ENCODE measurements at regions not wholly inside any gene's neighbourhood (a gene's known extent, or its start where the extent isn't known, plus 50 kb on each side); places are given as distances from the start of the nearest gene placed in this dataset.
"Not testable (repeated sequence)": the region's sequence is repeated elsewhere in the genome, so short reads cannot be mapped to it uniquely, and the experiment has no call there.

DNA sequence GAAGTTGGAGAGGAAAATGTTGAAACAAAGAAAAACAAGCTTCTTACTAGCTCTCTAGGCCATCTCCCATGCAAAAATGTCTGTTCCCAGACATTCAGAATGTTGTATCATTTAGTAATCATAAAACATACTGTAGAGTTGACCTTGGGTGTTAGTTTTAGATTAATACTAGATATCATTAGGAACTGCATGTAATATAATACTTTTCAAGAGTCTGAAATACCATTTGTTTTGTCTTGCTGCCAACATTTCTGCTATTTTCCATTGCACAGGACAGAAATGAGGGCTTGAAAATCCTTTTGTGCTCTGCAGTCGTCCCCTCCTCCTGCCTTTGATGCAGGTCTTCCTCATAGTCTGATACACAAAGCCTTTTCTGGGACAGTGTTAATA lies 89.5 kb upstream of the RBMS1 start:
- no peaks in the 10 kb centered on the region for H3K4me1 ChIP-seq (ENCODE audit: control insufficient read depth, insufficient read depth, low read length, poor library complexity, severe bottlenecking)
- no peaks in the 10 kb centered on the region for H3K9me3 ChIP-seq (ENCODE audit: control insufficient read depth, low read length)
- no peaks in the 10 kb centered on the region for H3K27me3 ChIP-seq (replicated peaks; ENCODE audit: control insufficient read depth, insufficient read depth, low read length, poor library complexity, severe bottlenecking)
- no peak overlapping the region for H3K4me3 ChIP-seq (ENCODE audit: insufficient read depth, low read depth, low read length, poor library complexity, severe bottlenecking)
- no peak for DNase-seq
- no peaks in the 10 kb centered on the region for H3K36me3 ChIP-seq (ENCODE audit: control insufficient read depth, insufficient read depth, low read length)
- no peak overlapping the region for H3K27ac ChIP-seq (ENCODE audit: insufficient read depth, low read length, poor library complexity, severe bottlenecking)

DNA sequence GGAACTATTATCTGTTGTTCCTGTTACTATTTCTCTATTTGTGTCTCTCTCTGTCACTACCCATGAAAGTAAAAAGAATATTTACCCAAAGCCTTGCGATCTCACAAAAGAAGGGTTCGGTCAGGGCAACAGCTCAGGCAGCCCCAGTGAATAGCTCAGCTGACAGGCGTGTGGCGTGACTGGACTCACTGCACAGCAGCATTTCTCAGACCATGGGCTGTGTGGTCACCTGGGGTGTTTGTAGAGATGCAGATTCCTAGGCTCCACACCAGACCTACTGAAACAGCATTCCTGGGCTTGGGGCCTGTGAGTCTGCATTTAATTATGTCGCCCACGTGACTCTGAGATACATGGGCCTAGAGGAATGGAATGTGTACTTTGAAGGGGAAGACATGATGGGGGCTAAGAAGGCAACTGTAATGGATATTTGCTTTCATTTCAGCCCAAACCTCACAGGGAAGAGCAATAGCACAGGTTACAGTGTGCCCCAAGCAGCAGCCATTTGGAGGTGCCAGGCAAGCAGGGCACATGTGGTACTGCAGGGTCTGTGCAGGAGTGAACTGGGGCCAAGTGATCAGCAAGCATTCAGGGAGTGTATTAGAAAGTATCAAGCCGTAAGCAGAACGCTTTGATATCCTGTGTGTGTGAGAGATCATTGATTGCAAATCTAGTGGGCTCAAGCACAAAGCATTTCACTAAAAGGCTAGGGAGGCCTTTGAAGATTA lies 90.4 kb upstream of the RBMS1 start:
- Histone ChIP-seq H3K36me3 (ENCODE audit: control insufficient read depth, insufficient read depth, low read length) (no peaks in the 10 kb centered on the region), H3K27ac (ENCODE audit: insufficient read depth, low read length, poor library complexity, severe bottlenecking) (no peak overlapping the region), H3K27me3 (replicated peaks; ENCODE audit: control insufficient read depth, insufficient read depth, low read length, poor library complexity, severe bottlenecking) (no peaks in the 10 kb centered on the region), H3K4me1 (ENCODE audit: control insufficient read depth, insufficient read depth, low read length, poor library complexity, severe bottlenecking) (no peaks in the 10 kb centered on the region), H3K9me3 (ENCODE audit: control insufficient read depth, low read length) (no peaks in the 10 kb centered on the region), H3K4me3 (ENCODE audit: insufficient read depth, low read depth, low read length, poor library complexity, severe bottlenecking) (no peak overlapping the region)
- DNase-seq = no peak

DNA sequence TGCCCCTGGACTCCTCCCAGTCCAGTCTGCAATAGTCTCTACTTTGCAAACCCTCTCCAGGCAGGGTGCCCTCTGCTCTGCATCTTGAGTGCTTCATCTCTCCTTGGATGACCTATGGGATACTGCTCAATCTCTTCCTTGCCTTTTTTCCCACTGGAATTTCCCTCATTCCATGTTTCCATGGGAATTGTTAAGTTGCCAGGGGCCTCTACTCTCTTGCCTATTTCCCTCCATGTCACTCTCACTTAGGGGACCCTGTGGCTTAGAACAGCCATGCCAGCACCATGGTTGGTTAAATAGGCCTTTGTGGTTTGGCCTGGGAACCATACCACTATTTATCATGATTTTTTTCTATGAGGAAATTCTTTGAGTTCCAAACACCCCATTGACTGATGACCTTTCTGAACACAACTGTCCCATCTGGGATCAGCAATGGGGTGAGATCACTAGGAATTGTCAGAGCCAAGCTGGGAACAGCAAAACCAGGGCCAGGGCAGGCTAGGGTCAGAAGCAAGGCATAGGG lies 91.4 kb upstream of the RBMS1 start:
- Histone ChIP-seq H3K27me3 (replicated peaks; ENCODE audit: control insufficient read depth, insufficient read depth, low read length, poor library complexity, severe bottlenecking) (no peaks in the 10 kb centered on the region), H3K27ac (ENCODE audit: insufficient read depth, low read length, poor library complexity, severe bottlenecking) (no peak overlapping the region), H3K36me3 (ENCODE audit: control insufficient read depth, insufficient read depth, low read length) (no peaks in the 10 kb centered on the region), H3K4me3 (ENCODE audit: insufficient read depth, low read depth, low read length, poor library complexity, severe bottlenecking) (no peak overlapping the region), H3K9me3 (ENCODE audit: control insufficient read depth, low read length) (no peaks in the 10 kb centered on the region), H3K4me1 (ENCODE audit: control insufficient read depth, insufficient read depth, low read length, poor library complexity, severe bottlenecking) (no peaks in the 10 kb centered on the region)
- DNase-seq = no peak

DNA sequence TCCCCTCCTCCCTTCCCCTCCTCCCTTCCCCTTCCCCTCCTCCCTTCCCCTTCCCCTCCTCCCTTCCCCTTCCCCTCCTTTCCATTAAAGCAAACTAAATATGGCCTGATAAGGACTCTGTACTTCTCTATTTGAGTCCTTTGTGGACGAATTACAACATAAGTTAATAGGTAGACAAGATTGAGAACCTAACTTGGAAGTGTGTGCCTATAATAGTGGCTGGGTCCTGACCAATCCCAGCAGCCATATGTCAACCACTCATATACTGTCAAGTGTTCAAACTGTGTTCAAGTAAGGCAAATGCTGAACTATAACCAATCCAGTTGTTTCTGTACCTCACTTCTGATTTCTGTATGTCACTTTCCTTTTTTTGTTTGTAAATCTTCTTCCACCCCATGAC lies 97.1 kb upstream of the RBMS1 start:
- no peaks in the 10 kb centered on the region for H3K9me3 ChIP-seq (ENCODE audit: control insufficient read depth, low read length)
- H3K4me3 ChIP-seq (ENCODE audit: insufficient read depth, low read depth, low read length, poor library complexity, severe bottlenecking) = no peak overlapping the region
- H3K4me1 ChIP-seq (ENCODE audit: control insufficient read depth, insufficient read depth, low read length, poor library complexity, severe bottlenecking) = no peaks in the 10 kb centered on the region
- DNase-seq = no peak
- H3K27me3 ChIP-seq (replicated peaks; ENCODE audit: control insufficient read depth, insufficient read depth, low read length, poor library complexity, severe bottlenecking) = no peaks in the 10 kb centered on the region
- no peaks in the 10 kb centered on the region for H3K36me3 ChIP-seq (ENCODE audit: control insufficient read depth, insufficient read depth, low read length)
- no peak overlapping the region for H3K27ac ChIP-seq (ENCODE audit: insufficient read depth, low read length, poor library complexity, severe bottlenecking)

DNA sequence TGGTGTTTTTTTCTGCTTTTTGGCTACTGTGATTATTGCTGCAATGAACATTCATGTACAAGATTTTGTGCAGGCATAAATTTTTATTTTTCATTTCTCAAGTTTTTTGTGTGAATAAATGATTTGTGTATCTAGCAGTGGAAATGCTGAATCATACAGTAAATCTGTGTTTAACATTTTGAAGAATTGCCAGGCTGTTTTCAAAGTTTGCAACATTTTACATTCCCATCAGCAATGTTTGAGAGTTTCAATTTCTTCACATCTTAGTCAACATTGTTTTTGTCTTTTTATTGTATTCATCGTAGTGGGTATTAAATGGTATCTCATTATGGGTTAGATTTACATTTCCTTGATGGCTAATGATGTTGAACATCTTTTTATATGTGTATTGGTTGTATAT lies 98.8 kb upstream of the RBMS1 start:
- H3K36me3 ChIP-seq (ENCODE audit: control insufficient read depth, insufficient read depth, low read length) = no peaks in the 10 kb centered on the region
- H3K4me1 ChIP-seq (ENCODE audit: control insufficient read depth, insufficient read depth, low read length, poor library complexity, severe bottlenecking) = no peaks in the 10 kb centered on the region
- no peaks in the 10 kb centered on the region for H3K9me3 ChIP-seq (ENCODE audit: control insufficient read depth, low read length)
- DNase-seq = no peak
- H3K4me3 ChIP-seq (ENCODE audit: insufficient read depth, low read depth, low read length, poor library complexity, severe bottlenecking) = no peak overlapping the region
- H3K27me3 ChIP-seq (replicated peaks; ENCODE audit: control insufficient read depth, insufficient read depth, low read length, poor library complexity, severe bottlenecking) = no peaks in the 10 kb centered on the region
- no peak overlapping the region for H3K27ac ChIP-seq (ENCODE audit: insufficient read depth, low read length, poor library complexity, severe bottlenecking)

DNA sequence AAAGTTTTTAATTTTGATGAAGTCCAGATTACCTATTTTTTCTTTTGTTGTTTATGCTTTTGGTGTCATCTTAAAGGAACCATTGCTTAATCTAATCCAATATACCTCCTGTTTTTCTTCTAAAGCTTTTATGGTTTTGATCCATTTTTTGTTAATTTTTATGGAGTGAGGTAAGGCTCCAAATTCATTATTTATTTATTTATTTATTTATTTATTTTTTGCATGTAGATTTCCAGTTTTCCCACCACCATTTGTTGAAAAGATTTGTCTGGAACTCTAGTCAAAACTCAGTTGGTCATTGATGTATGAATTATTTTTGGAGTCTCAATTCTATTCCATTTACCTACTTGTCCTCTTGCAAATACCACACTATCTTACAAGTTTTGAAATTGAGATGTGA lies 99.4 kb upstream of the RBMS1 start:
- Histone ChIP-seq H3K4me1 (ENCODE audit: control insufficient read depth, insufficient read depth, low read length, poor library complexity, severe bottlenecking) (no peaks in the 10 kb centered on the region), H3K27me3 (replicated peaks; ENCODE audit: control insufficient read depth, insufficient read depth, low read length, poor library complexity, severe bottlenecking) (no peaks in the 10 kb centered on the region), H3K27ac (ENCODE audit: insufficient read depth, low read length, poor library complexity, severe bottlenecking) (no peak overlapping the region), H3K9me3 (ENCODE audit: control insufficient read depth, low read length) (no peaks in the 10 kb centered on the region), H3K36me3 (ENCODE audit: control insufficient read depth, insufficient read depth, low read length) (no peaks in the 10 kb centered on the region), H3K4me3 (ENCODE audit: insufficient read depth, low read depth, low read length, poor library complexity, severe bottlenecking) (no peak overlapping the region)
- DNase-seq = no peak

DNA sequence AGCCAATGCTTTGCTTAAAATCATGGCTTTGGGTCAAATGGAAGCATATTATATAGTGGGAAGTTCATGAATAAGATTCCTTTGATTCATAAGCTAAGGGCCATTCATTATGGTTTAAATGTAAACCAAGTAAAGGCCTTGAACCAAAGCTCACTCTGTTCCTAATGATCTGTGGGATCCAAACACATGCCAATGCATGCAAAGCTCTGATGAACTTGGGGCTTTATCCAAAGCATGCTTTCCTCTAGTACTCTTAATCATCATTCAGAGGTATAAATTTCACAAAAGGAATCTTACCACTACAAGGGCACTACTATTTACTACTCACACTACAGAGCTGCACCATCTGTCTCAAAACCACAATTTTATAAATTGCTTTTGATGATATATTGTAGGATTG lies 102.8 kb upstream of the RBMS1 start:
- no peaks in the 10 kb centered on the region for H3K36me3 ChIP-seq (ENCODE audit: control insufficient read depth, insufficient read depth, low read length)
- no peak overlapping the region for H3K4me3 ChIP-seq (ENCODE audit: insufficient read depth, low read depth, low read length, poor library complexity, severe bottlenecking)
- no peaks in the 10 kb centered on the region for H3K27me3 ChIP-seq (replicated peaks; ENCODE audit: control insufficient read depth, insufficient read depth, low read length, poor library complexity, severe bottlenecking)
- no peaks in the 10 kb centered on the region for H3K9me3 ChIP-seq (ENCODE audit: control insufficient read depth, low read length)
- DNase-seq = no peak
- no peak overlapping the region for H3K27ac ChIP-seq (ENCODE audit: insufficient read depth, low read length, poor library complexity, severe bottlenecking)
- no peaks in the 10 kb centered on the region for H3K4me1 ChIP-seq (ENCODE audit: control insufficient read depth, insufficient read depth, low read length, poor library complexity, severe bottlenecking)

DNA sequence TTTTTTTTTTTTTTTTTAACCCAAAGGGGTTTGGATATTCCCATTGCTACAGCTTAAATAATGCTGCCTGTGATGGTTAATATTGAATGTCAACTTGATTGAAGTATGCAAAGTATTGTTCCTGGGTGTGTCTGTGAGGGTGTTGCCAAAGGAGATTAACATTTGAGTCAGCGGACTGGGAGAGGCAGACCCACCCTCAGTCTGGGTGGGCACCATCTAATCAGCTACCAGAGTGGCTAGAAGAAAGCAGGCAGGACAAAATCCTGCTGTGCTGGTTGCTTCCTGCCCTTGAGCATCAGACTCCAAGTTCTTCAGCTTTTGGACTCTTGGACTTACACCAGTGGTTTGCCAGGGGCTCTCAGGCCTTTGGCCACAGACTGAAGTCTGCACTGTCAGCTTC lies 106.8 kb upstream of the RBMS1 start:
- H3K36me3 ChIP-seq (ENCODE audit: control insufficient read depth, insufficient read depth, low read length) = not testable (repeated sequence)

DNA sequence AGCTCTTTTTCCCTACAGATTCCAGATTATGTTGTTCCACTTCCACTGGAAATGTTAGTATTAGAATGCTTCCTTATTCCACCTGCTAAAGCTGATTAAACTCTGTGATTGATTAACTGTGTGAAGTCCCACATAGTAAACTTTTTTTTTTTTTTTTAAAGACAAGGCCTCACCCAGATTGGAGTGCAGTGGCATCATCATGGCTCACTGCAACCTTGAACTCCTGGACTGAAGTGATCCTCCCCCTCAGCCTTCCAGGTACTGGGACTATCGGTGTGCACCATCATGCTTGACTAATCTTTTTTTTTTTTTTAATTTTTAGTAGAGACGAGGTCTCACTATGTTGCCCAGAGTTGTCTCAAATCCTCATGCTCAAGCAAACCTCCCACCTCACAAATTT lies 108.5 kb upstream of the RBMS1 start:
- DNase-seq = no peak
- Histone ChIP-seq H3K27ac (ENCODE audit: insufficient read depth, low read length, poor library complexity, severe bottlenecking) (no peak overlapping the region), H3K9me3 (ENCODE audit: control insufficient read depth, low read length) (no peaks in the 10 kb centered on the region), H3K4me3 (ENCODE audit: insufficient read depth, low read depth, low read length, poor library complexity, severe bottlenecking) (no peak overlapping the region), H3K4me1 (ENCODE audit: control insufficient read depth, insufficient read depth, low read length, poor library complexity, severe bottlenecking) (no peaks in the 10 kb centered on the region), H3K36me3 (ENCODE audit: control insufficient read depth, insufficient read depth, low read length) (no peaks in the 10 kb centered on the region), H3K27me3 (replicated peaks; ENCODE audit: control insufficient read depth, insufficient read depth, low read length, poor library complexity, severe bottlenecking) (no peaks in the 10 kb centered on the region)

More for the DNA sequence above, 106.8 kb upstream of the RBMS1 start:
- H3K27ac ChIP-seq (ENCODE audit: insufficient read depth, low read length, poor library complexity, severe bottlenecking); H3K4me1 ChIP-seq (ENCODE audit: control insufficient read depth, insufficient read depth, low read length, poor library complexity, severe bottlenecking); H3K9me3 ChIP-seq (ENCODE audit: control insufficient read depth, low read length); H3K27me3 ChIP-seq (replicated peaks; ENCODE audit: control insufficient read depth, insufficient read depth, low read length, poor library complexity, severe bottlenecking); H3K4me3 ChIP-seq (ENCODE audit: insufficient read depth, low read depth, low read length, poor library complexity, severe bottlenecking); DNase-seq: not testable (repeated sequence)

DNA sequence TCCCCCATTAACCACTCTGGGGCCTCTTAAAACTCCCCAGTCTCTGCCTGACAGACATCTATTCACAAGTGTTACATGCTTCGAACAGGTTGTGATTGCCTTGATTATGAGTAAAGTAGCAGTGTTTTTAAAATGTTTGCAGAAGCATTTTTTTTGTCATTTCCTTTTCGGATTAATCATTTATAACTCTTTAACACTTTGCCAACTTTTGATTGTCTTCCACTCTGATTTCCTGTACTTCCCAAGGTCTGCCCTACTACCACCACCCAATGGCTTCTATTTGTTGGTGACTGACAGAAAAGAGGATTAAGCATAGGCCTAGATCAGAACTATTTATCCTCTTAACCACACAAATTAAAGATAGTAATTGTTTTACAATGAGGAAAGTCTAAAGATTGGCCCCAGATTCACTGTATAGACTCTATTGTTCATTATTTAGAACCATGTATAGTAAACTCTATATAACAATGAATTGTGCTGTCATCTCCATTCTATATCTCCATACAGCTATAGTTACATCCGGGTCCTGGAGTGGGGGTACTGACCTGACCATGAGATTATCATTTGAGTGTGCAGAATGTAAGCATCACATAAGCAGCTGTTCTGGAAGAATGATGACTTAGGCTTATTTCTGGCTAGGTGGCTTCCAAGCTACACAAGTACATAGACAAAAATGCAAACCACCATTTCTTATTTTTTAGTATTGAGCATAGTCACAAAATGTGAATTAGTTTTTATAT lies 110.3 kb upstream of the RBMS1 start:
- no peaks in the 10 kb centered on the region for H3K36me3 ChIP-seq (ENCODE audit: control insufficient read depth, insufficient read depth, low read length)
- H3K27ac ChIP-seq (ENCODE audit: insufficient read depth, low read length, poor library complexity, severe bottlenecking) = no peak overlapping the region
- no peaks in the 10 kb centered on the region for H3K9me3 ChIP-seq (ENCODE audit: control insufficient read depth, low read length)
- no peaks in the 10 kb centered on the region for H3K4me1 ChIP-seq (ENCODE audit: control insufficient read depth, insufficient read depth, low read length, poor library complexity, severe bottlenecking)
- H3K4me3 ChIP-seq (ENCODE audit: insufficient read depth, low read depth, low read length, poor library complexity, severe bottlenecking) = no peak overlapping the region
- no peaks in the 10 kb centered on the region for H3K27me3 ChIP-seq (replicated peaks; ENCODE audit: control insufficient read depth, insufficient read depth, low read length, poor library complexity, severe bottlenecking)
- no peak for DNase-seq

Data from effector memory CD4-positive, alpha-beta T cell (primary cell).